ENCODE measurements at regions not wholly inside any gene's neighbourhood (a gene's known extent, or its start where the extent isn't known, plus 50 kb on each side); places are given as distances from the start of the nearest gene placed in this dataset.

GRCh38 chr17:68705714-68706076 lies 104.5 kb upstream of the FAM20A start:
- TF ChIP-seq CTCF (IDR thresholded peaks at IDR 0.05): no peak
- TF ChIP-seq POLR2A (IDR thresholded peaks at IDR 0.05): no peak
